GM13976 (cell line): ENCODE measurements at regions not wholly inside any gene's neighbourhood (a gene's known extent, or its start where the extent isn't known, plus 50 kb on each side); places are given as distances from the start of the nearest gene placed in this dataset.

Experiments used
- DNase-seq: peaks from one replicate; pipeline ENCODE4 v3.0.0; 2012; ENCODE audit warnings: low spot score
- CTCF ChIP-seq: IDR thresholded peaks from 2 replicates; pipeline ENCODE4 v1.5.1; 2012; ENCODE audit warnings: borderline replicate concordance, mild to moderate bottlenecking; ENCODE audit not compliant: insufficient read depth; ENCODE audit errors: extremely low read depth, missing control alignments, control extremely low read depth
- in situ Hi-C: fragments of 300-500 bp; cut with MboI; formaldehyde crosslinking; loops from one replicate; pipeline ENCODE4 v1.12.0; 2022; ENCODE audit warnings: low sequenced_read_pairs, mixed read lengths, inconsistent platforms; ENCODE audit not compliant: unreplicated experiment

GRCh38 chr11:128342511-128343134, 244.7 kb downstream of the ETS1 start:
- peak; percentile 42 for DNase-seq
- TF ChIP-seq CTCF, result no peak
- in situ Hi-C loops, result no loop called here

GRCh38 chr11:128341280-128342248, 245.8 kb downstream of the ETS1 start:
- no peak for TF ChIP-seq CTCF
- no peak for DNase-seq
- in situ Hi-C loops, result no loop called here

GRCh38 chr11:128339792-128340191, 247.6 kb downstream of the ETS1 start:
- no peak for DNase-seq
- in situ Hi-C loops, result no loop called here
- no peak for TF ChIP-seq CTCF

- DNase-seq, result no peak
- in situ Hi-C loops, result no loop called here
- TF ChIP-seq CTCF, result no peak
These were observed 248.5 kb downstream of the ETS1 start for GRCh38 chr11:128338811-128339210.

GRCh38 chr11:128336203-128336602, 251.2 kb downstream of the ETS1 start:
- in situ Hi-C loops, result no loop called here
- no peak for DNase-seq
- TF ChIP-seq CTCF, result no peak

- in situ Hi-C loops, result no loop called here
- DNase-seq, result no peak
- TF ChIP-seq CTCF, result no peak
These were observed 251.6 kb downstream of the ETS1 start for GRCh38 chr11:128335729-128336128.
